OCI-LY7 (cell line): ENCODE measurements at regions not wholly inside any gene's neighbourhood (a gene's known extent, or its start where the extent isn't known, plus 50 kb on each side); places are given as distances from the start of the nearest gene placed in this dataset.

ENCODE experiments used
- CTCF ChIP-seq: fragments of 200-600 bp; sonication (generic); conservative IDR thresholded peaks from 2 replicates; pipeline ENCODE4 v1.5.1; 2014; ENCODE audit warnings: mild to moderate bottlenecking, antibody characterized with exemption, low read length, moderate library complexity, mixed read lengths
- EZH2phosphoT487 ChIP-seq: fragments of 200-600 bp; sonication (generic); IDR thresholded peaks from 2 replicates; pipeline ENCODE4 v1.6.1; 2018; ENCODE audit warnings: low read depth, borderline replicate concordance, mild to moderate bottlenecking, mixed run types, antibody characterized with exemption, low read length, moderate library complexity, mixed read lengths

- no peak for TF ChIP-seq CTCF
- TF ChIP-seq EZH2phosphoT487 = no peak
Observed at GRCh38 chr1:173328961-173329360, 121.8 kb upstream of the TNFSF4 start.
